ENCODE measurements at regions not wholly inside any gene's neighbourhood (a gene's known extent, or its start where the extent isn't known, plus 50 kb on each side); places are given as distances from the start of the nearest gene placed in this dataset.

DNA sequence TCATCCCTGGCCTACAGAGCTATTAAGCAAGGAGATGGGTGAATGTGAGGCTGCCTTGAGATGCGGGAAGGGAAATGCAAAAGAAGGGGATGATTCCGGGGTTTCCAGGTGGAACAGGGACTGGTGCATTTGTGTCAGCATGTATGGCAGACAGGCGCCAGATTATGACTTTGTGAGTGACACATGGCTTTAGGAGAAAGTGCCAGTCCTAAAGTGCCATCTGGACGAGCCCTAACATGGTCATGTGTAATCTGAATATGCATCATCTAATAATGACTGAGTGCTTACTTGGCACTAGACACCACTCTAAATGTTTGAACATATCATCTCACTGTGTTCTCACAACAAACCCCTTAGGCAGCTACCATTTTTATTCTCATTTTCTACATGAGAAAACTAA lies 195.0 kb upstream of the TSHZ2 start:
- no peak for DNase-seq (ENCODE audit: low read depth)
- Histone ChIP-seq H3K4me3 (ENCODE audit: low read depth, low read length) (no peak overlapping the region), H3K36me3 (ENCODE audit: control insufficient read depth, insufficient read depth, low read length) (no peaks in the 10 kb centered on the region), H3K27me3 (ENCODE audit: control insufficient read depth, insufficient read depth, low read length) (no peaks in the 10 kb centered on the region)
- no peak for TF ChIP-seq CTCF (IDR thresholded peaks at IDR 0.05; ENCODE audit: insufficient read depth, low read length, poor library complexity, severe bottlenecking)

- no peak for DNase-seq (ENCODE audit: low read depth)
- no peak overlapping the region for H3K4me3 ChIP-seq (ENCODE audit: low read depth, low read length)
- no peak for TF ChIP-seq CTCF (IDR thresholded peaks at IDR 0.05; ENCODE audit: insufficient read depth, low read length, poor library complexity, severe bottlenecking)
- H3K27me3 ChIP-seq (ENCODE audit: control insufficient read depth, insufficient read depth, low read length) = no peaks in the 10 kb centered on the region
- H3K36me3 ChIP-seq (ENCODE audit: control insufficient read depth, insufficient read depth, low read length) = no peaks in the 10 kb centered on the region
Observed at GRCh38 chr20:52775786-52776185, 196.4 kb upstream of the TSHZ2 start.

DNA sequence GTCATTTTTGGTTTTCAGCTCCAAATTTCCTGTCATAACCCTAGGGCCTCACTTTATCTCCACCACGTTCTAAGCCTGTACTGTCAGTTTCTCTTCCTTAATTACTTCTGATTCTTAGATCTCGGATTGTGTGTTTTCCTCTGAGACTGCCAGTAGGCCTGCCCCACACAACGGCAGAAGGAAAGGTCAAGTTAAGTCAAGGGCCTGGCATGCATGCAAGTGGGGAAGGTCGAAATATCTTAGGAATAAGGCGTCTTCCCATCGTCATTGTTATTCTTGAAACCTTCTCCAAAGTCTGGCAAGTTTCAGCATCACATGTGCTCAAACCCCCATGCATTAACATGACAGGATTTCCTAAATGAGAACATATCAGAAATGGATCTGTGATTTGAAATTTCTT lies 203.5 kb upstream of the TSHZ2 start:
- no peaks in the 10 kb centered on the region for H3K36me3 ChIP-seq (ENCODE audit: control insufficient read depth, insufficient read depth, low read length)
- DNase-seq (ENCODE audit: low read depth) = no peak
- TF ChIP-seq CTCF (IDR thresholded peaks at IDR 0.05; ENCODE audit: insufficient read depth, low read length, poor library complexity, severe bottlenecking) = no peak
- no peak overlapping the region for H3K4me3 ChIP-seq (ENCODE audit: low read depth, low read length)
- H3K27me3 ChIP-seq (ENCODE audit: control insufficient read depth, insufficient read depth, low read length) = no peaks in the 10 kb centered on the region

- DNase-seq (ENCODE audit: low read depth) = no peak
- H3K27me3 ChIP-seq (ENCODE audit: control insufficient read depth, insufficient read depth, low read length) = no peaks in the 10 kb centered on the region
- no peak overlapping the region for H3K4me3 ChIP-seq (ENCODE audit: low read depth, low read length)
- TF ChIP-seq CTCF (IDR thresholded peaks at IDR 0.05; ENCODE audit: insufficient read depth, low read length, poor library complexity, severe bottlenecking) = no peak
- H3K36me3 ChIP-seq (ENCODE audit: control insufficient read depth, insufficient read depth, low read length) = no peaks in the 10 kb centered on the region
Observed at GRCh38 chr20:52766645-52767435, 205.3 kb upstream of the TSHZ2 start.

- Histone ChIP-seq H3K4me3 (ENCODE audit: low read depth, low read length) (no peak overlapping the region), H3K27me3 (ENCODE audit: control insufficient read depth, insufficient read depth, low read length) (no peaks in the 10 kb centered on the region), H3K36me3 (ENCODE audit: control insufficient read depth, insufficient read depth, low read length) (no peaks in the 10 kb centered on the region)
- TF ChIP-seq CTCF (IDR thresholded peaks at IDR 0.05; ENCODE audit: insufficient read depth, low read length, poor library complexity, severe bottlenecking) = no peak
- DNase-seq (ENCODE audit: low read depth) = no peak
Observed at GRCh38 chr20:52763321-52763853, 208.8 kb upstream of the TSHZ2 start.

GRCh38 chr20:52761867-52762266 lies 210.3 kb upstream of the TSHZ2 start:
- Histone ChIP-seq H3K4me3 (ENCODE audit: low read depth, low read length) (no peak overlapping the region), H3K36me3 (ENCODE audit: control insufficient read depth, insufficient read depth, low read length) (no peaks in the 10 kb centered on the region), H3K27me3 (ENCODE audit: control insufficient read depth, insufficient read depth, low read length) (no peaks in the 10 kb centered on the region)
- TF ChIP-seq CTCF (IDR thresholded peaks at IDR 0.05; ENCODE audit: insufficient read depth, low read length, poor library complexity, severe bottlenecking) = no peak
- DNase-seq (ENCODE audit: low read depth) = no peak

Measured in kidney epithelial cell (primary cell).